ENCODE measurements at regions not wholly inside any gene's neighbourhood (a gene's known extent, or its start where the extent isn't known, plus 50 kb on each side); places are given as distances from the start of the nearest gene placed in this dataset.

DNA sequence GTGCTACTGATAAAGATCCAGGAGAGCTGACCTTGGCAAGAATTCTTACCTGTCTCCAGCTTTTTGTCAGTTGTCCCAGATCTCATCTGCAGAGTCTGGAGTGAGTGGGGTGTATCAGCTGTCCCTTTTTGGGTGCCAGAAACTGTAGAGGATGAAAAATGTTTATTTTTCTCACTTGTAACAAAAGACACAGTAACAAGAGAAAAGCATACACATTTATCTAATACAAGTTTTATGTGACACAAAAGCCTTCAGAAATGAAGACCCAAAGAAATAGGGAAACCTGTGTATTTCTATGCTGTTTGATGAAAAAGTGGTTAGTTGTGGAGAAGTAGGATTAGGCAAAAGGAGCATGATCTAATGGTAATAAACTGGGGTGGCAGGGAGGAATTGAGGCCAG, 58.5 kb upstream of the NPVF start:
- Histone ChIP-seq H3K27ac (ENCODE audit: low read length) (no peak overlapping the region), H3K79me2 (ENCODE audit: insufficient read depth, low read length) (no peaks in the 10 kb centered on the region), H3K4me2 (ENCODE audit: insufficient read depth, low read length) (no peak overlapping the region), H3K4me3 (ENCODE audit: low read depth in 1 of 2, low read length in 2 of 2) (no peak overlapping the region), H3K36me3 (ENCODE audit: insufficient read depth, low read length) (no peaks in the 10 kb centered on the region), H3K9ac (ENCODE audit: low read depth, low read length) (no peak overlapping the region), H3K9me3 (ENCODE audit: insufficient read depth, low read length, severe bottlenecking) (no peaks in the 10 kb centered on the region), H3K27me3 (ENCODE audit: insufficient read depth, low read length, poor library complexity) (peaks cover 17% of the 10 kb centered on the region), H3K4me1 (ENCODE audit: insufficient read depth, low read length) (no peaks in the 10 kb centered on the region), H2AFZ (ENCODE audit: low read depth, low read length) (no peak overlapping the region), H4K20me1 (ENCODE audit: insufficient read depth, low read length) (no peaks in the 10 kb centered on the region)
- ATAC-seq (ENCODE audit: insufficient read depth, low read depth): no peak
- no peak for TF ChIP-seq EZH2 (IDR thresholded peaks at IDR 0.05; ENCODE audit: borderline replicate concordance, low read depth, low read length, severe bottlenecking)
- TF ChIP-seq, protein P1, sequence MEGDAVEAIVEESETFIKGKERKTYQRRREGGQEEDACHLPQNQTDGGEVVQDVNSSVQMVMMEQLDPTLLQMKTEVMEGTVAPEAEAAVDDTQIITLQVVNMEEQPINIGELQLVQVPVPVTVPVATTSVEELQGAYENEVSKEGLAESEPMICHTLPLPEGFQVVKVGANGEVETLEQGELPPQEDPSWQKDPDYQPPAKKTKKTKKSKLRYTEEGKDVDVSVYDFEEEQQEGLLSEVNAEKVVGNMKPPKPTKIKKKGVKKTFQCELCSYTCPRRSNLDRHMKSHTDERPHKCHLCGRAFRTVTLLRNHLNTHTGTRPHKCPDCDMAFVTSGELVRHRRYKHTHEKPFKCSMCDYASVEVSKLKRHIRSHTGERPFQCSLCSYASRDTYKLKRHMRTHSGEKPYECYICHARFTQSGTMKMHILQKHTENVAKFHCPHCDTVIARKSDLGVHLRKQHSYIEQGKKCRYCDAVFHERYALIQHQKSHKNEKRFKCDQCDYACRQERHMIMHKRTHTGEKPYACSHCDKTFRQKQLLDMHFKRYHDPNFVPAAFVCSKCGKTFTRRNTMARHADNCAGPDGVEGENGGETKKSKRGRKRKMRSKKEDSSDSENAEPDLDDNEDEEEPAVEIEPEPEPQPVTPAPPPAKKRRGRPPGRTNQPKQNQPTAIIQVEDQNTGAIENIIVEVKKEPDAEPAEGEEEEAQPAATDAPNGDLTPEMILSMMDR (IDR thresholded peaks at IDR 0.05; ENCODE audit: borderline replicate concordance, extremely low read depth, low read length, poor library complexity, severe bottlenecking): no peak
- DNase-seq: no peak

- H3K9ac ChIP-seq (ENCODE audit: low read depth, low read length): no peak overlapping the region
- no peak overlapping the region for H2AFZ ChIP-seq (ENCODE audit: low read depth, low read length)
- TF ChIP-seq, protein P1 (IDR thresholded peaks at IDR 0.05; ENCODE audit: borderline replicate concordance, extremely low read depth, low read length, poor library complexity, severe bottlenecking): no peak
- no peak for TF ChIP-seq EZH2 (IDR thresholded peaks at IDR 0.05; ENCODE audit: borderline replicate concordance, low read depth, low read length, severe bottlenecking)
- H3K79me2 ChIP-seq (ENCODE audit: insufficient read depth, low read length): no peaks in the 10 kb centered on the region
- H3K36me3 ChIP-seq (ENCODE audit: insufficient read depth, low read length): no peaks in the 10 kb centered on the region
- H3K27me3 ChIP-seq (ENCODE audit: insufficient read depth, low read length, poor library complexity): peaks cover 17% of the 10 kb centered on the region
- H3K27ac ChIP-seq (ENCODE audit: low read length): no peak overlapping the region
- no peak overlapping the region for H3K4me2 ChIP-seq (ENCODE audit: insufficient read depth, low read length)
- DNase-seq: no peak
- no peaks in the 10 kb centered on the region for H3K4me1 ChIP-seq (ENCODE audit: insufficient read depth, low read length)
- H3K9me3 ChIP-seq (ENCODE audit: insufficient read depth, low read length, severe bottlenecking): no peaks in the 10 kb centered on the region
- no peaks in the 10 kb centered on the region for H4K20me1 ChIP-seq (ENCODE audit: insufficient read depth, low read length)
- no peak overlapping the region for H3K4me3 ChIP-seq (ENCODE audit: low read depth in 1 of 2, low read length in 2 of 2)
- no peak for ATAC-seq (ENCODE audit: insufficient read depth, low read depth)
Measured at GRCh38 chr7:25287291-25287690, 59.0 kb upstream of the NPVF start.

GRCh38 chr7:25288556-25289307, 60.4 kb upstream of the NPVF start:
- ATAC-seq (ENCODE audit: insufficient read depth, low read depth): no peak

More at GRCh38 chr7:25288556-25289307, 60.4 kb upstream of the NPVF start:
- Histone ChIP-seq H3K4me3 (ENCODE audit: low read depth in 1 of 2, low read length in 2 of 2) (no peak overlapping the region), H2AFZ (ENCODE audit: low read depth, low read length) (no peak overlapping the region), H3K79me2 (ENCODE audit: insufficient read depth, low read length) (no peaks in the 10 kb centered on the region), H3K9ac (ENCODE audit: low read depth, low read length) (no peak overlapping the region), H4K20me1 (ENCODE audit: insufficient read depth, low read length) (no peaks in the 10 kb centered on the region), H3K36me3 (ENCODE audit: insufficient read depth, low read length) (no peaks in the 10 kb centered on the region), H3K27ac (ENCODE audit: low read length) (no peak overlapping the region), H3K27me3 (ENCODE audit: insufficient read depth, low read length, poor library complexity) (peaks cover 17% of the 10 kb centered on the region), H3K4me2 (ENCODE audit: insufficient read depth, low read length) (no peak overlapping the region), H3K4me1 (ENCODE audit: insufficient read depth, low read length) (no peaks in the 10 kb centered on the region), H3K9me3 (ENCODE audit: insufficient read depth, low read length, severe bottlenecking) (no peaks in the 10 kb centered on the region)
- TF ChIP-seq, protein P1 (IDR thresholded peaks at IDR 0.05; ENCODE audit: borderline replicate concordance, extremely low read depth, low read length, poor library complexity, severe bottlenecking): no peak
- no peak for DNase-seq
